NB4 (cell line): ENCODE measurements at regions not wholly inside any gene's neighbourhood (a gene's known extent, or its start where the extent isn't known, plus 50 kb on each side); places are given as distances from the start of the nearest gene placed in this dataset.

ENCODE experiments used
- CTCF ChIP-seq: IDR thresholded peaks from one replicate; pipeline ENCODE4 v1.5.1; 2012; ENCODE audit warnings: low read depth, low read length
- MAX ChIP-seq: IDR thresholded peaks from 2 replicates; pipeline ENCODE4 v1.6.1; 2011; ENCODE audit warnings: low read depth, low read length
- MYC ChIP-seq: IDR thresholded peaks from 2 replicates; pipeline ENCODE4 v1.6.1; 2011; ENCODE audit warnings: low read depth, low read length
- POLR2A ChIP-seq: IDR thresholded peaks from 2 replicates; pipeline ENCODE4 v1.6.1; 2011; ENCODE audit warnings: mild to moderate bottlenecking; ENCODE audit not compliant: insufficient read length; ENCODE audit errors: extremely low read depth

GRCh38 chr1:4267381-4268261 lies 367.5 kb upstream of the C1orf174 start:
- TF ChIP-seq POLR2A: no peak
- TF ChIP-seq CTCF: no peak
- no peak for TF ChIP-seq MAX
- TF ChIP-seq MYC: no peak
